B cell (primary cell): ENCODE measurements at regions not wholly inside any gene's neighbourhood (a gene's known extent, or its start where the extent isn't known, plus 50 kb on each side); places are given as distances from the start of the nearest gene placed in this dataset.

Experiments used
- ATAC-seq: fragments of 200-7000 bp; cut with Tn5 transposase; one replicate; pipeline ENCODE4 v1.10.0; 2021; ENCODE audit warnings: low read depth, mild to moderate bottlenecking, moderate number of reproducible peaks, moderate library complexity
- CTCF ChIA-PET: fragments of 350-600 bp; sonication (Branson Sonifier 250); formaldehyde crosslinking; loops from one replicate; lab custom pipeline; 2021; ENCODE audit warnings: antibody characterized with exemption, inconsistent platforms; lab: Charles Lee
- POLR2A ChIA-PET: fragments of 350-600 bp; sonication (Branson Sonifier 250); formaldehyde crosslinking; loops from one replicate; lab custom pipeline; 2021; ENCODE audit warnings: antibody characterized with exemption; lab: Charles Lee
- DNase-seq: peaks from one replicate; pipeline ENCODE4 v3.0.0; 2013
- H2AFZ ChIP-seq: 2 replicates; pipeline ENCODE4 v1.6.1; 2012; ENCODE audit warnings: mild to moderate bottlenecking, low read depth, low read length; ENCODE audit not compliant: insufficient read depth, poor library complexity, severe bottlenecking
- H3K27ac ChIP-seq, 2 donors: 1 replicate in 1 of 2; 2 replicates in 1 of 2; pipeline ENCODE4 v1.5.1; 2012 to 2013; ENCODE audit warnings: low read length in 2 of 2, mild to moderate bottlenecking in 2 of 2, moderate library complexity in 1 of 2
- H3K27me3 ChIP-seq, 4 experiments: fragments of 200-600 bp in 1 of 4; sonication (generic) in 1 of 4; replicated peaks in 1 of 4; 1 replicate in 2 of 4; 2 replicates in 2 of 4; pipeline versions ENCODE4 v1.6.1 to v1.7.0; 2013 to 2016; ENCODE audit warnings: low read length in 3 of 4, mild to moderate bottlenecking in 2 of 4, mixed read lengths in 1 of 4, moderate library complexity in 1 of 4; ENCODE audit not compliant: insufficient read depth in 4 of 4, control insufficient read depth in 3 of 4; ENCODE audit errors: control extremely low read depth in 1 of 4
- H3K36me3 ChIP-seq, 2 experiments: replicated peaks in 1 of 2; 1 replicate in 1 of 2; 2 replicates in 1 of 2; pipeline versions ENCODE4 v1.6.1 to v1.7.1; 2013; ENCODE audit warnings: low read length in 1 of 2; ENCODE audit not compliant: insufficient read depth in 2 of 2, control insufficient read depth in 1 of 2; ENCODE audit errors: control extremely low read depth in 1 of 2, extremely low read depth in 1 of 2
- H3K4me1 ChIP-seq, 2 donors: fragments of 200-600 bp in 1 of 2; sonication (generic) in 1 of 2; 1 replicate in 1 of 2; 2 replicates in 1 of 2; pipeline versions ENCODE4 v1.5.1 to v1.6.1; 2013 to 2017; ENCODE audit warnings: low read length in 2 of 2; ENCODE audit not compliant: control insufficient read depth in 2 of 2, insufficient read depth in 2 of 2
- H3K4me2 ChIP-seq: replicated peaks from 2 replicates; pipeline ENCODE3; 2012; ENCODE audit warnings: mild to moderate bottlenecking, low read depth, low read length; ENCODE audit not compliant: poor library complexity, severe bottlenecking
- H3K4me3 ChIP-seq, 5 experiments: fragments of 200-600 bp in 1 of 5; sonication (generic) in 1 of 5; 1 replicate in 3 of 5; 2 replicates in 2 of 5; pipeline versions ENCODE4 v1.5.1 to v1.7.0; 2011 to 2016; ENCODE audit warnings: low read length in 4 of 5, mild to moderate bottlenecking in 4 of 5, low read depth in 2 of 5, control low read depth in 1 of 5, moderate library complexity in 1 of 5; ENCODE audit not compliant: insufficient read depth in 1 of 5; ENCODE audit errors: control extremely low read depth in 1 of 5, extremely low read depth in 1 of 5
- H3K79me2 ChIP-seq: fragments of 200-600 bp; sonication (generic); one replicate; pipeline ENCODE4 v1.6.0; 2016; ENCODE audit warnings: low read length; ENCODE audit not compliant: control insufficient read depth, insufficient read depth
- H3K9ac ChIP-seq: fragments of 200-600 bp; sonication (generic); 2 replicates; pipeline ENCODE4 v1.6.1; 2017; ENCODE audit warnings: mild to moderate bottlenecking, low read length, moderate library complexity
- H3K9me3 ChIP-seq, 3 donors: one replicate each; pipeline versions ENCODE4 v1.6.1 to v1.7.1; 2013; ENCODE audit warnings: low read length in 2 of 3; ENCODE audit not compliant: control insufficient read depth in 2 of 3, insufficient read depth in 1 of 3; ENCODE audit errors: control extremely low read depth in 1 of 3
- H4K20me1 ChIP-seq: 2 replicates; pipeline ENCODE4 v1.6.0; 2012; ENCODE audit warnings: mild to moderate bottlenecking, low read length; ENCODE audit not compliant: insufficient read depth, control insufficient read depth, poor library complexity, severe bottlenecking
- H3K27ac Mint-ChIP-seq: one replicate; pipeline ENCODE4 v1.8.0; 2021; ENCODE audit warnings: mixed read lengths
- H3K27me3 Mint-ChIP-seq: one replicate; pipeline ENCODE4 v1.8.0; 2021; ENCODE audit warnings: mixed read lengths
- H3K4me1 Mint-ChIP-seq: one replicate; pipeline ENCODE4 v1.8.0; 2021; ENCODE audit warnings: mixed read lengths
- H3K4me3 Mint-ChIP-seq: one replicate; pipeline ENCODE4 v1.8.0; 2021; ENCODE audit warnings: mixed read lengths
- H3K9me3 Mint-ChIP-seq: one replicate; pipeline ENCODE4 v1.8.0; 2022; ENCODE audit warnings: mixed read lengths; ENCODE audit not compliant: insufficient read depth
- CTCF ChIP-seq: fragments of 200-600 bp; IDR thresholded peaks from one replicate; pipeline ENCODE4 v1.8.0; 2022; ENCODE audit warnings: antibody characterized with exemption, mild to moderate bottlenecking
- EZH2 ChIP-seq: IDR thresholded peaks from 2 replicates; pipeline ENCODE4 v1.6.1; 2012; ENCODE audit warnings: borderline replicate concordance, low read depth, mild to moderate bottlenecking, moderate library complexity, low read length; ENCODE audit not compliant: insufficient read depth, poor library complexity, severe bottlenecking
- WGBS: methylation state at CpG from one replicate; pipeline ENCODE4 v1.1.5; 2013; ENCODE audit warnings: missing lambda C conversion rate; ENCODE audit not compliant: insufficient coverage; 5-methylcytosine and 5-hydroxymethylcytosine counted together
- intact Hi-C: fragments of 100-400 bp; cut with micrococcal nuclease; formaldehyde crosslinking; loops from one replicate; pipeline ENCODE4 v1.10.0; 2022

- Mint-ChIP-seq H3K27ac (no peak overlapping the region), H3K4me1 (peaks cover 3% of the 10 kb centered on the region), H3K4me3 (no peak overlapping the region), H3K27me3 (no peaks in the 10 kb centered on the region), H3K9me3 (peaks cover 5% of the 10 kb centered on the region)
- peaks cover 0 to 16% (median 5%) of the 10 kb centered on the region in 3 donors for H3K9me3 ChIP-seq
- H3K36me3 ChIP-seq: no peaks in the 10 kb centered on the region
- H3K27ac ChIP-seq: no peak overlapping the region
- no peak overlapping the region for H3K4me3 ChIP-seq
- no peak overlapping the region for H3K9ac ChIP-seq
- no peak overlapping the region for H2AFZ ChIP-seq
- no peak overlapping the region for H3K4me2 ChIP-seq
- TF ChIP-seq EZH2 (no peak), CTCF (no peak)
- intact Hi-C loops: loop anchor here (5.0 kb wide), 2 partner anchors 285 to 810 kb away; no protein-coding TSS in a partner anchor
- ChIA-PET CTCF (interaction anchor here (0.6 to 2.9 kb wide), 8 partner anchors 10 to 592 kb away, joined by 3 to 12 read pairs (median 3); no protein-coding TSS in a partner anchor), POLR2A (no interaction called here)
- H4K20me1 ChIP-seq: no peaks in the 10 kb centered on the region
- DNase-seq: no peak
- 80% methylated on average over 3 of the region's 4 CpGs for WGBS
- no peak for ATAC-seq
- H3K79me2 ChIP-seq: no peaks in the 10 kb centered on the region
- H3K4me1 ChIP-seq: peaks cover 0 to 8% of the 10 kb centered on the region in 2 donors
- peaks cover 0 to 3% (median 0%) of the 10 kb centered on the region in 4 experiments for H3K27me3 ChIP-seq
Observed at GRCh38 chr12:9332564-9332963, 124.4 kb upstream of the PZP start.

GRCh38 chr12:9331218-9331626, 123.0 kb upstream of the PZP start:
- peak; percentile 84 for ATAC-seq
- H2AFZ ChIP-seq: no peak overlapping the region
- H3K4me2 ChIP-seq: peak overlapping the region; percentile 46
- peaks cover 1% of the 10 kb centered on the region for H3K9me3 Mint-ChIP-seq
- WGBS: 8% methylated on average over 4 of the region's 5 CpGs
- H3K79me2 ChIP-seq: no peaks in the 10 kb centered on the region
- H3K4me1 ChIP-seq: peaks cover 0 to 12% of the 10 kb centered on the region in 2 donors
- DNase-seq: peak; percentile 74
- no peaks in the 10 kb centered on the region for H4K20me1 ChIP-seq
- peaks cover 0 to 3% (median 0%) of the 10 kb centered on the region in 4 experiments for H3K27me3 ChIP-seq
- H3K27ac Mint-ChIP-seq: no peak overlapping the region
- H3K4me1 Mint-ChIP-seq: peaks cover 7% of the 10 kb centered on the region
- intact Hi-C loops: loop anchor here (1.0 to 5.0 kb wide), 4 partner anchors 286 to 811 kb away; no protein-coding TSS in a partner anchor
- TF ChIP-seq CTCF (peak; percentile 98), EZH2 (no peak)
- no peak overlapping the region for H3K4me3 ChIP-seq
- no peaks in the 10 kb centered on the region for H3K27me3 Mint-ChIP-seq
- no peak overlapping the region for H3K27ac ChIP-seq
- CTCF ChIA-PET: interaction anchor here (0.6 to 2.9 kb wide), 18 partner anchors 9 to 808 kb away, joined by 3 to 28 read pairs (median 4); partner anchors contain the start of gene CLEC2A
- POLR2A ChIA-PET: no interaction called here
- no peak overlapping the region for H3K4me3 Mint-ChIP-seq
- H3K36me3 ChIP-seq: no peaks in the 10 kb centered on the region
- peaks cover 0 to 10% (median 3%) of the 10 kb centered on the region in 3 donors for H3K9me3 ChIP-seq
- no peak overlapping the region for H3K9ac ChIP-seq
